Uterus (tissue), 3 donors: ENCODE measurements at regions not wholly inside any gene's neighbourhood (a gene's known extent, or its start where the extent isn't known, plus 50 kb on each side); places are given as distances from the start of the nearest gene placed in this dataset.

ENCODE experiments used
- DNase-seq, 2 donors: peaks; one replicate each; pipeline ENCODE4 v3.0.0-alpha.2; 2019 to 2020
- H3K27ac ChIP-seq, 2 donors: fragments of 200-600 bp; sonication (generic); 1 replicate in 1 of 2; 2 replicates in 1 of 2; pipeline ENCODE4 v1.5.1; 2016 to 2018
- H3K27me3 ChIP-seq, 2 donors: fragments of 200-600 bp; sonication (generic); one replicate each; pipeline ENCODE4 v1.5.1; 2018 to 2019; ENCODE audit warnings: control low read depth in 1 of 2
- H3K36me3 ChIP-seq, 2 donors: fragments of 200-600 bp; sonication (generic); one replicate each; pipeline ENCODE4 v1.5.1; 2019; ENCODE audit warnings: control low read depth in 1 of 2
- H3K4me1 ChIP-seq, 2 donors: fragments of 200-600 bp; sonication (generic); one replicate each; pipeline ENCODE4 v1.5.1; 2018 to 2019; ENCODE audit warnings: control low read depth in 1 of 2
- H3K4me3 ChIP-seq, 2 donors: fragments of 200-600 bp; sonication (generic); 1 replicate in 1 of 2; 2 replicates in 1 of 2; pipeline ENCODE4 v1.5.1; 2018 to 2019; ENCODE audit warnings: mild to moderate bottlenecking in 1 of 2
- H3K9me3 ChIP-seq, 2 donors: fragments of 200-600 bp; sonication (generic); one replicate each; pipeline ENCODE4 v1.5.1; 2019; ENCODE audit warnings: control low read depth in 1 of 2
- CTCF ChIP-seq, 4 experiments: fragments of 200-600 bp in 2 of 4; fragments of 450-650 bp in 2 of 4; sonication (generic) in 2 of 4; IDR thresholded peaks; one replicate each; pipeline ENCODE4 v1.5.1; 2016 to 2019; ENCODE audit warnings: antibody characterized with exemption in 4 of 4, mild to moderate bottlenecking in 2 of 4, moderate library complexity in 1 of 4
- POLR2A ChIP-seq, 2 donors: fragments of 450-650 bp; IDR thresholded peaks; one replicate each; pipeline ENCODE4 v1.6.1; 2016; ENCODE audit warnings: antibody characterized with exemption in 2 of 2, mild to moderate bottlenecking in 1 of 2, moderate library complexity in 1 of 2
- intact Hi-C: fragments of 100-400 bp; cut with DNase I; formaldehyde crosslinking; loops from one replicate; pipeline ENCODE4 v1.15.1; 2023; ENCODE audit warnings: low total_unique reads
- donor health status: DM: yes; HTN: yes; CAD: no.

- no peak for TF ChIP-seq CTCF (IDR thresholded peaks at IDR 0.05)
- no peak for TF ChIP-seq POLR2A (IDR thresholded peaks at IDR 0.05)
- H3K27me3 ChIP-seq: no peaks in the 10 kb centered on the region
- no peaks in the 10 kb centered on the region for H3K36me3 ChIP-seq
- peaks cover 0 to 6% of the 10 kb centered on the region in 2 donors for H3K4me1 ChIP-seq
- no peak overlapping the region for H3K27ac ChIP-seq
- intact Hi-C loops: no loop called here
- peaks cover 0 to 3% of the 10 kb centered on the region in 2 donors for H3K9me3 ChIP-seq
- no peak for DNase-seq
- no peak overlapping the region for H3K4me3 ChIP-seq
Measured at GRCh38 chr10:43939389-43939938, 290.8 kb upstream of the ZNF32 start.

- TF ChIP-seq POLR2A (IDR thresholded peaks at IDR 0.05): no peak
- no peak for TF ChIP-seq CTCF (IDR thresholded peaks at IDR 0.05)
- Histone ChIP-seq H3K4me1 (peaks cover 0 to 1% of the 10 kb centered on the region in 2 donors), H3K9me3 (peaks cover 0 to 3% of the 10 kb centered on the region in 2 donors), H3K27ac (no peak overlapping the region), H3K36me3 (no peaks in the 10 kb centered on the region), H3K27me3 (no peaks in the 10 kb centered on the region), H3K4me3 (no peak overlapping the region)
- no peak for DNase-seq
- intact Hi-C loops: no loop called here
Measured at GRCh38 chr10:43938810-43939209, 290.1 kb upstream of the ZNF32 start.

- Histone ChIP-seq H3K27ac (no peak overlapping the region), H3K36me3 (no peaks in the 10 kb centered on the region), H3K27me3 (no peaks in the 10 kb centered on the region), H3K4me1 (no peaks in the 10 kb centered on the region), H3K4me3 (no peak overlapping the region), H3K9me3 (peaks cover 0 to 3% of the 10 kb centered on the region in 2 donors)
- no peak for DNase-seq
- TF ChIP-seq POLR2A (IDR thresholded peaks at IDR 0.05): no peak
- no peak for TF ChIP-seq CTCF (IDR thresholded peaks at IDR 0.05)
- intact Hi-C loops: no loop called here
Measured at GRCh38 chr10:43931308-43931930, 282.7 kb upstream of the ZNF32 start.

- Histone ChIP-seq H3K27me3 (no peaks in the 10 kb centered on the region), H3K4me1 (no peaks in the 10 kb centered on the region), H3K4me3 (no peak overlapping the region), H3K9me3 (peaks cover 0 to 3% of the 10 kb centered on the region in 2 donors), H3K27ac (no peak overlapping the region), H3K36me3 (no peaks in the 10 kb centered on the region)
- no peak for TF ChIP-seq CTCF (IDR thresholded peaks at IDR 0.05)
- TF ChIP-seq POLR2A (IDR thresholded peaks at IDR 0.05): no peak
- intact Hi-C loops: no loop called here
- DNase-seq: no peak
Measured at GRCh38 chr10:43930777-43931176, 282.1 kb upstream of the ZNF32 start.

- no peaks in the 10 kb centered on the region for H3K4me1 ChIP-seq
- TF ChIP-seq CTCF (IDR thresholded peaks at IDR 0.05) (no peak), POLR2A (IDR thresholded peaks at IDR 0.05) (no peak)
- DNase-seq: no peak
- H3K36me3 ChIP-seq: no peaks in the 10 kb centered on the region
- peaks cover 0 to 3% of the 10 kb centered on the region in 2 donors for H3K9me3 ChIP-seq
- intact Hi-C loops: no loop called here
- no peaks in the 10 kb centered on the region for H3K27me3 ChIP-seq
- H3K27ac ChIP-seq: no peak overlapping the region
- no peak overlapping the region for H3K4me3 ChIP-seq
Measured at GRCh38 chr10:43930243-43930642, 281.6 kb upstream of the ZNF32 start.
